ENCODE measurements at regions not wholly inside any gene's neighbourhood (a gene's known extent, or its start where the extent isn't known, plus 50 kb on each side); places are given as distances from the start of the nearest gene placed in this dataset.
A peak's percentile ranks its signal among the peaks of the same experiment; 100 is the strongest.

- no peak for DNase-seq (ENCODE audit: extremely low read depth, low read depth)
- no peak for TF ChIP-seq CTCF (IDR thresholded peaks at IDR 0.05; ENCODE audit: low read depth, low read length)
Observed at GRCh38 chr12:66851134-66851533, 172.3 kb upstream of the GRIP1 start.

GRCh38 chr12:66852091-66852490 lies 173.2 kb upstream of the GRIP1 start:
- DNase-seq (ENCODE audit: extremely low read depth, low read depth): no peak

GRCh38 chr12:66852765-66853164 lies 173.9 kb upstream of the GRIP1 start:
- no peak for DNase-seq (ENCODE audit: extremely low read depth, low read depth)
- no peak for TF ChIP-seq CTCF (IDR thresholded peaks at IDR 0.05; ENCODE audit: low read depth, low read length)

More at GRCh38 chr12:66852091-66852490, 173.2 kb upstream of the GRIP1 start:
- no peak for TF ChIP-seq CTCF (IDR thresholded peaks at IDR 0.05; ENCODE audit: low read depth, low read length)

- DNase-seq (ENCODE audit: extremely low read depth, low read depth): no peak
Observed at GRCh38 chr12:66859751-66860440, 181.0 kb upstream of the GRIP1 start.

GRCh38 chr12:66860752-66861750 lies 182.2 kb upstream of the GRIP1 start:
- no peak; the same call in none of the 2 replicates for TF ChIP-seq CTCF (IDR thresholded peaks at IDR 0.05; ENCODE audit: low read depth, low read length)
- DNase-seq (ENCODE audit: extremely low read depth, low read depth): peak; percentile 20

More at GRCh38 chr12:66859751-66860440, 181.0 kb upstream of the GRIP1 start:
- no peak for TF ChIP-seq CTCF (IDR thresholded peaks at IDR 0.05; ENCODE audit: low read depth, low read length)

GRCh38 chr12:66862356-66862985 lies 183.6 kb upstream of the GRIP1 start:
- DNase-seq (ENCODE audit: extremely low read depth, low read depth): no peak
- no peak for TF ChIP-seq CTCF (IDR thresholded peaks at IDR 0.05; ENCODE audit: low read depth, low read length)
